ENCODE measurements at regions not wholly inside any gene's neighbourhood (a gene's known extent, or its start where the extent isn't known, plus 50 kb on each side); places are given as distances from the start of the nearest gene placed in this dataset.
"Not testable (repeated sequence)": the region's sequence is repeated elsewhere in the genome, so short reads cannot be mapped to it uniquely, and the experiment has no call there.

DNA sequence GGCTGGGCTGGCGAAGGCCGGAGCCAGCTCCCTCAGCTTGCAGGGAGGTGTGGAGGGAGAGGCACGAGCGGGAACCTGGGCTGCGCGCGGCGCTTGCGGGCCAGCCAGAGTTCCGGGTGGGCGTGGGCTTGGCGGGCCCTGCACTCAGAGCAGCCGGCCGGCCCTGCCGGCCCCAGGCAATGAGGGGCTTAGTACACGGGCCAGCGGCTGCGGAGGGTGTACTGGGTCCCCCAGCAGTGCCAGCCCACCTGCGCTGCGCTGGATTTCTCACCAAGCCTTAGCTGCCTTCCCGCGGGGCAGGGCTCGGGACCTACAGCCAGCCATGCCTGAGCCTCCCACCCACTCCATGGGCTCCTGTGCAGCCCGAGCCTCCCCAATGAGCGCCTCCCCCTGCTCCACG lies 1021.4 kb downstream of the PLA2G4A start:
- not testable (repeated sequence) for DNase-seq

- no peak for DNase-seq
Observed at GRCh38 chr1:187853505-187853904, 1024.8 kb downstream of the PLA2G4A start.

GRCh38 chr1:187854457-187854856 lies 1025.7 kb downstream of the PLA2G4A start:
- no peak for DNase-seq

GRCh38 chr1:187862506-187862905 lies 1033.8 kb downstream of the PLA2G4A start:
- DNase-seq, result no peak

- no peak for DNase-seq
Observed at GRCh38 chr1:187870552-187870951, 1041.8 kb downstream of the PLA2G4A start.

DNA sequence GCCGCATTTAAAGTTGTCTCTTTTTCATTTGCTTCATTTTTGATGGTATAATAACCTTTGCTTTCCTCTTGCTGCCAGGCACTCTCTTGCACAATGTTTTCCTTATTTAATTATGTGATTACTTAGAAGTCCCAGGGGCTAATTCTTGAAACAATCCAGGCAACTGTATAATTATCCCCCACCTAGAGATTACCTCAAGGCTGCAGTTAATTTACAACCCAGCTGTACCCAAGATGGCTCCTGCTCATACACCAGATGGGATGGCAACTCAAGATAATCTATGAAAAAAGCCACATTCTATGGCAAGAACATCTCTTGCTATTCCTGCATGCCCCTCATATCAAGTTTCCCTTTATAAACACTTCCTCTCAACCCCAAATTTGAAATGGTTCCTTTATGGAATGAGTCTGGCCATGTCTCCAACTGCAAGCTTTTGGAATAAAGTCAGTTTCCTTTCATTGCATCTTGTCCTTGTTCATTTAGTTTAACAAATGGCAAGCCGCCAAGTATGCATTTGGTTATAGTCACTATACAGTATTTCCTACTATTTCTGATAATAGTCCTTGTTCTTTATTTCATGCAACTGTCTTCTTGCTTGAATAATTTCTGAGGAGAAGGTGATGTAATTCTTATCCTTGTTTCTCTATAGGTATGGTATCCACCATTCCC lies 1042.6 kb downstream of the PLA2G4A start:
- DNase-seq, result no peak

DNA sequence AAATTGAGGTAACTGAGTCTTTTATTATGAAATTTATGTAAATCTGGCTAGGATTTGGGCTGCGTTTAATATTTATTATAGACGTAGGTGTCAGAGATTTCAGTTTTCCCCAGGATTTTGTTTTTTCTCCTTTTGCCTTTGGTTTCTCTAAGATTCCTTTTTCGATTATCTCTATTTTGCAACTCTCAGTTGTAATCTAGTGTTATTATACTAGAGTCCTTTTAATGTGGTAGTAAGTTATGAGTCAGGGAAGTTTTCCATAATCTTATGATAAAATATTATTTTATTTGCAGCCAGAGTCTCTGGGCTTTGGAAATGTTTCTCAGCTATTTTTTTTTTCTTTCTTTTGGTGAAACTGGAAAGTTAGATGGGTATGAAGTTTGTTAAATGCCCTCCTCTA lies 1043.8 kb downstream of the PLA2G4A start:
- DNase-seq, result no peak

DNA sequence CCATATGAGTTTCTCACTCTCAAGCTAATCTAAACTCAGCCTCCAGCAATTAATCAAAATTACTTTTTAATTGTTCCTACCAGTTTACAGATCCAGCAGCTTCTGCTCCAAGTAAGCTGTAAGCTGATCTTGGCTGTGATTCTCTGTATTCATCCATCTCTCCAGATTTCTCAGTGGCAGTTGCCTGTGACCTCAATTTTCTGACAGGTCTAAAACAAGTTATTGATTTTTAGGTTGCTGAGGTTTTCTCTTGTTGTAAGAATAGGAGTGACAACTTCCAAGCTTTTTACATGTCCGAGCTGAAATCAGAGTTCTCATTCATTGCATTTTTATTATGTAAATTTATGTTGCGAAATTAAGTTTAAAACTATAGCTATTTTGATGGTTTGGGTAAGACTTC lies 1044.4 kb downstream of the PLA2G4A start:
- DNase-seq, result no peak

- DNase-seq, result no peak
Observed at GRCh38 chr1:187876775-187877174, 1048.0 kb downstream of the PLA2G4A start.

DNA sequence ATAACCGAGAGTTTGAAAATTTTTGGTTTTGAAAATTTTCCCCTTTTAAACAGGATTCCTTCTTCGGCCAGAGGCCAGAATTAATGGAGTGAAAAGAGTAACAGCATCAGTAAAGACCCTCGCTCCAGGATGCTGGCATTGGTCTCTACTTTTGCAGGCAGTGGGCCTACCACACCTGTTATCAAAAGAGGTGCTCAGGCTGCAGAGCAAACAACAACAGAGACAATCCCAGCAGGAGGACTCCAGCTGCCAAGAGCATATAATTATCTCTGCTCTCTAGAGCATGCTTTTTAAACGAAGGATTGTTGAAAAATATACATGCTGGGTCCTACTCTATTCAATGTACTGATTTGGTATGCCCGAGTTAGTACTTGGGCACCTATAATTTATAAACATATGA lies 1048.5 kb downstream of the PLA2G4A start:
- DNase-seq, result no peak

GRCh38 chr1:187878883-187879282 lies 1050.1 kb downstream of the PLA2G4A start:
- no peak for DNase-seq

DNA sequence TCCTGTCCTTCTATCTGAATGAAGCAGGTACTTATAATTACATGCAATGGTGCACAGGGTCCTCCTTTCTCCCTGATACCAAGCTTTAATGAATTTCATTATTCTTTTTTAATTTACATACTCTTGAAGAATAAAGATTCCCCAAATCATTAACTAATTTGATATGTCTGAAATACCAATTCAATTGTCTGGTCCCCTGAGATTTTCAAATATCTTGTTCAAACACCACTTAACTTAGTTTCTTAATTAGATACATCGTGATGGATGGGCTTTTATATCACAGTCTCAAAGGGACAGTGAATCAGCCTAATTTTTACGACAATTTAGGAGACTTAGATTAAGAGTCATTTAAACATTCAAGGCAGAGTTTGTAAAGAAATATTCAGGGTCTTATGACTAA lies 1054.6 kb downstream of the PLA2G4A start:
- DNase-seq, result no peak

DNA sequence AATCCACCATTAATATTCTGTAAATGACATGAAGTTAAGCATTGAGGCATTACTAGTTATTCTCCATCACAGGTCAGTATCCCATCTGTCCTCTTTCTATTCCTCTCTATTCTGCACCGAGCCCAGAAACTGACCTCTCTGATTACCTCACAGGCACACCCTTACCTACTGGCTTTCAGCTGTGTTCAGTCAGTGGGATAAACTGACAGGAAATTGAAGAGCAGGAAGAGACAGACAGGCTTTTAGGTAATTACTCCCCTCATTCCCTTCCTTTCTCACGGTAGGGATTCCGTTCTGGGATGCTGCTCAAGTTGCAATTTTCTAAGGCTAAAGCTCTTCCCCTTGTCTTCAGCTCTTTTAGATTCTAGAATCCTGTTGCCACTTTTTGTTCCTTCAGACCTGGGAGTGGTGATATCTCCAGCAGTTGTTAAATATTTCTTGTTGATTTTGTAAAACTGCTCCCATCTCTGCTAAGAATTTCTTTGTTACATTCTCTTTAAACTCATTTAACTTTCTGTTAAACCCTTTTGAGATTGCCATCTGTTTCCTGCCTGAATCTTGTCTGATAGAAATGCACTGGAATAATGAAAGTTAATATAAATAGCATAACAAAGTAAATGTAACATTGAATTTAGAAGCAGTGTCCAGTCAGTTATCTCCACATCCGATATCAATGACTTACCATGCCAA lies 1063.4 kb downstream of the PLA2G4A start:
- DNase-seq, result no peak

GRCh38 chr1:187892683-187893039 lies 1063.9 kb downstream of the PLA2G4A start:
- DNase-seq, result no peak

GRCh38 chr1:187893471-187893870 lies 1064.7 kb downstream of the PLA2G4A start:
- DNase-seq, result no peak

GRCh38 chr1:187894349-187894748 lies 1065.6 kb downstream of the PLA2G4A start:
- DNase-seq, result no peak

- no peak for DNase-seq
Observed at GRCh38 chr1:187903223-187903622, 1074.5 kb downstream of the PLA2G4A start.

DNA sequence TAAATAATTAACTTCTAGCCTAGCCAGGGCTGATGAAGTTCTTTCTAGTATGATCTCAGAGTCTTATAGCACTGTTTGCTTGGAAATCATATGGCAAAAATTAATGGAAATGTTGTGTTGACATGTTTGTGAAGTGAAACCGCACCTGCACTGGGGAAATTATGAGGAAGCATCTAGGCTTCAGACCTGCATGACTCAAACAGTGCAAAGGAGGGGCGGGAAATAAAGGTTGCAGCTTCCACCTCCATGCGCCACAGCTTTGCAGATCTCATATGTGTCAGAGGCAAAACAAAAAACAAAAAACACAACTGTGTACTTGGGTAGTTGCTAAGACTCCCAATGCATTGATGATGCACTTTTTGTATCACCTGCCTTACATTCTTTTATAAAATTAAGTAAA lies 1080.6 kb downstream of the PLA2G4A start:
- no peak for DNase-seq

GRCh38 chr1:187911820-187912219 lies 1083.1 kb downstream of the PLA2G4A start:
- no peak for DNase-seq

DNA sequence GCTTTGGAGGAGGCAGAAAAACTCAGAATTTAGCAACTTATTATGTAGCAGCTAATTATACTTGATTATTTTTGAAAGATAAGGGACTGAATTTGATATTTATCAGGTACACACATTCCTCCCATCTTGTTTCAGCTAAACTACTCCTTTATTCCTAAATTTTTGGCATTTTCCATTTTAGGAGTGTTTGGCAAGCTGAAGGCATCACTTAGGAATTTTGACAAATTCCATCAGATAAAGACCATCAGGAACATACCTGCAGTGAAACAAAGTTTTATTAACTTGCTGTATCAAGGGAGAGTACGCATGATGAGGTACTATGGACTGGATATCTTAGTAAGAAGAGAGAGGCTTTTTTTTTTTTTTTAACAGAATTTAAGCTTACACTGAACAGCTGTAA lies 1092.2 kb downstream of the PLA2G4A start:
- no peak for DNase-seq

DNA sequence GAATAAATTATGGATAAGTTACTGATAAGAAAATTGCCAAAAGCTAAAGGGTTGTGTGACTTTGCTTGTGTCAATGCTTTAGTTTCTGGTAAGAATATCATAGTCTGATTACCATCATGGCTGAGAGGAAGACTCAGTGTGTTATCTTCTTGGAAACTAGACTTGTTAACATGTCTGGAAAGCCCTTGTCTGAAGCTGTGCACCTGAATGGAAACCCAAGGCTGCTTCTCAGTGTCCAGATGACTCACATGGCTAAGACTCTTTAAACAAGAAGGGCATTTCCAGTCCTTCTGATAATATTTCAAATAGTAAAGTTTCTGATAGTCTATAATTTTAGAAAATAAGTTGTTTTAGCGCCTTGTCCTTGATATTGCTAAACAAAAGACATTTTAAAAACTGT lies 1092.7 kb downstream of the PLA2G4A start:
- DNase-seq, result no peak

- no peak for DNase-seq
Observed at GRCh38 chr1:187922255-187922654, 1093.5 kb downstream of the PLA2G4A start.

DNA sequence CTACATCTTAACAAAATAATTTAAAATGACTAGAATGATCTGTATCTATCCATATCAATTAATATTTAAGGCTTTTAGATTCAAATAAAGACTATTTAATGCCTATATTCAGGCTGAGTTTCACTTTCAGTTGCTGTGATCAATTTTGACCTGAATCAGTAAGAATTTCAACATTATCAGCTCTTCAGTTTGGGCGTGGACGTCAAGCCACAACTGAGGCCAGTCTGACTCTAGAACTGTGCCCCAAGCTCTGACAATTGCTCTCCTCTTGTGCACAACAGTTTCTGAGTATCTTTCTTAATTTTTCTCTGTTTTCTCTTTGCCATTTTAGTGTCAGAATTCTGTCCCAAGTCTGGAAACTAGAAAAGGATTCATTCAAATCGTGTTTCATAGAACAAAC lies 1095.5 kb downstream of the PLA2G4A start:
- no peak for DNase-seq

GRCh38 chr1:187928288-187928687 lies 1099.5 kb downstream of the PLA2G4A start:
- peak; percentile 35 for DNase-seq

- DNase-seq, result no peak
Observed at GRCh38 chr1:187928696-187929095, 1099.9 kb downstream of the PLA2G4A start.

Data from hematopoietic multipotent progenitor cell treated with erythropoietin and hydrocortisone succinate and interleukin-3 and kit ligand, for 6 days (in vitro differentiated cells).